SK-MEL-5 (cell line): ENCODE measurements at regions not wholly inside any gene's neighbourhood (a gene's known extent, or its start where the extent isn't known, plus 50 kb on each side); places are given as distances from the start of the nearest gene placed in this dataset.
"Not testable (repeated sequence)": the region's sequence is repeated elsewhere in the genome, so short reads cannot be mapped to it uniquely, and the experiment has no call there.

Experiments used
- DNase-seq: peaks from one replicate; pipeline ENCODE4 v3.0.0-alpha.2; 2016; ENCODE audit warnings: low read depth, low spot score
- in situ Hi-C: cut with HindIII; loops from 2 replicates; pipeline ENCODE4 v1.10.0; 2016; ENCODE audit warnings: low sequenced_read_pairs, high pct_unique_total_duplicates, low pct_unique_long_range_greater_than_20kb

- in situ Hi-C loops, result no loop called here
- no peak for DNase-seq
Measured at GRCh38 chr16:35565626-35566025, 2106.2 kb downstream of the TP53TG3F start.

- in situ Hi-C loops, result no loop called here
- no peak for DNase-seq
Measured at GRCh38 chr16:35569413-35569812, 2110.0 kb downstream of the TP53TG3F start.

GRCh38 chr16:35570946-35571345 lies 2111.5 kb downstream of the TP53TG3F start:
- in situ Hi-C loops, result no loop called here
- DNase-seq, result no peak

- in situ Hi-C loops, result no loop called here
- DNase-seq, result no peak
Measured at GRCh38 chr16:35572186-35572585, 2112.8 kb downstream of the TP53TG3F start.

GRCh38 chr16:35573407-35573806 lies 2114.0 kb downstream of the TP53TG3F start:
- in situ Hi-C loops, result no loop called here
- DNase-seq, result no peak

- no peak for DNase-seq
- in situ Hi-C loops, result no loop called here
Measured at GRCh38 chr16:35574011-35574410, 2114.6 kb downstream of the TP53TG3F start.

- DNase-seq, result no peak
- in situ Hi-C loops, result no loop called here
Measured at GRCh38 chr16:35574454-35575431, 2115.3 kb downstream of the TP53TG3F start.

GRCh38 chr16:35575432-35575821 lies 2116.0 kb downstream of the TP53TG3F start:
- in situ Hi-C loops, result no loop called here
- no peak for DNase-seq

GRCh38 chr16:35585411-35585810 lies 2126.0 kb downstream of the TP53TG3F start:
- in situ Hi-C loops, result no loop called here

GRCh38 chr16:35590913-35591312 lies 2131.5 kb downstream of the TP53TG3F start:
- in situ Hi-C loops, result not testable (repeated sequence)
- peak; percentile 69 for DNase-seq

More at GRCh38 chr16:35585411-35585810, 2126.0 kb downstream of the TP53TG3F start:
- DNase-seq, result no peak

GRCh38 chr16:35596467-35596866 lies 2137.1 kb downstream of the TP53TG3F start:
- DNase-seq, result no peak
- in situ Hi-C loops, result no loop called here

GRCh38 chr16:35598696-35599332 lies 2139.4 kb downstream of the TP53TG3F start:
- in situ Hi-C loops, result no loop called here
- DNase-seq, result peak; percentile 72

GRCh38 chr16:35599429-35600160 lies 2140.2 kb downstream of the TP53TG3F start:
- in situ Hi-C loops, result no loop called here
- no peak for DNase-seq

- DNase-seq, in situ Hi-C loops: not testable (repeated sequence)
Measured at GRCh38 chr16:35600161-35600555, 2140.7 kb downstream of the TP53TG3F start.

- no peak for DNase-seq
- in situ Hi-C loops, result no loop called here
Measured at GRCh38 chr16:35602116-35602515, 2142.7 kb downstream of the TP53TG3F start.

- in situ Hi-C loops, DNase-seq: not testable (repeated sequence)
Measured at GRCh38 chr16:35603371-35603770, 2144.0 kb downstream of the TP53TG3F start.

- no peak for DNase-seq
- in situ Hi-C loops, result no loop called here
Measured at GRCh38 chr16:35605921-35606320, 2146.5 kb downstream of the TP53TG3F start.

- in situ Hi-C loops, DNase-seq: not testable (repeated sequence)
Measured at GRCh38 chr16:35614883-35615282, 2155.5 kb downstream of the TP53TG3F start.
